ENCODE measurements at regions not wholly inside any gene's neighbourhood (a gene's known extent, or its start where the extent isn't known, plus 50 kb on each side); places are given as distances from the start of the nearest gene placed in this dataset.

- Histone ChIP-seq H2AFZ (ENCODE audit: low read depth, low read length) (no peak overlapping the region), H3K9ac (replicated peaks; ENCODE audit: extremely low read depth, insufficient read depth, low read length) (no peak overlapping the region), H3K27ac (ENCODE audit: insufficient read depth, low read depth, low read length) (no peak overlapping the region), H3K79me2 (ENCODE audit: control insufficient read depth, insufficient read depth, low read length) (no peaks in the 10 kb centered on the region), H3K4me3 (replicated peaks in 1 of 3; ENCODE audit: insufficient read depth in 1 of 3, low read depth in 1 of 3, low read length in 3 of 3) (no peak overlapping the region), H3K9me3 (replicated peaks; ENCODE audit: control insufficient read depth, insufficient read depth, low read length) (no peaks in the 10 kb centered on the region), H3K36me3 (ENCODE audit: control insufficient read depth in 2 of 2, extremely low read depth in 1 of 2, insufficient read depth in 2 of 2, low read length in 2 of 2) (no peaks in the 10 kb centered on the region), H3K4me1 (ENCODE audit: control insufficient read depth, extremely low read depth, insufficient read depth, low read length) (no peaks in the 10 kb centered on the region), H3K9me1 (replicated peaks; ENCODE audit: control insufficient read depth, extremely low read depth, insufficient read depth, low read length) (no peaks in the 10 kb centered on the region), H4K20me1 (replicated peaks; ENCODE audit: control insufficient read depth, extremely low read depth, insufficient read depth, low read length) (no peaks in the 10 kb centered on the region), H3K27me3 (ENCODE audit: control insufficient read depth in 2 of 2, insufficient read depth in 2 of 2, low read length in 2 of 2) (no peaks in the 10 kb centered on the region), H3K4me2 (ENCODE audit: insufficient read depth, low read length) (no peak overlapping the region)
- TF ChIP-seq EZH2 (IDR thresholded peaks at IDR 0.05; ENCODE audit: borderline replicate concordance, low read depth, low read length, severe bottlenecking) (no peak), POLR2A (IDR thresholded peaks at IDR 0.05; ENCODE audit: low read depth, low read length) (no peak), JUN (IDR thresholded peaks at IDR 0.05; ENCODE audit: borderline replicate concordance, insufficient read depth, insufficient read length, low read depth) (no peak), MYC (IDR thresholded peaks at IDR 0.05; ENCODE audit: low read depth, low read length) (no peak), GATA2 (IDR thresholded peaks at IDR 0.05; ENCODE audit: insufficient read depth, insufficient read length, low read depth, low read length) (no peak), POLR2AphosphoS5 (IDR thresholded peaks at IDR 0.05; ENCODE audit: insufficient read depth, low read depth, low read length) (no peak), FOS (IDR thresholded peaks at IDR 0.05; ENCODE audit: borderline replicate concordance, insufficient read depth, low read length) (no peak), MAX (IDR thresholded peaks at IDR 0.05; ENCODE audit: insufficient read depth, insufficient read length) (no peak)
- TF ChIP-seq, protein P1, sequence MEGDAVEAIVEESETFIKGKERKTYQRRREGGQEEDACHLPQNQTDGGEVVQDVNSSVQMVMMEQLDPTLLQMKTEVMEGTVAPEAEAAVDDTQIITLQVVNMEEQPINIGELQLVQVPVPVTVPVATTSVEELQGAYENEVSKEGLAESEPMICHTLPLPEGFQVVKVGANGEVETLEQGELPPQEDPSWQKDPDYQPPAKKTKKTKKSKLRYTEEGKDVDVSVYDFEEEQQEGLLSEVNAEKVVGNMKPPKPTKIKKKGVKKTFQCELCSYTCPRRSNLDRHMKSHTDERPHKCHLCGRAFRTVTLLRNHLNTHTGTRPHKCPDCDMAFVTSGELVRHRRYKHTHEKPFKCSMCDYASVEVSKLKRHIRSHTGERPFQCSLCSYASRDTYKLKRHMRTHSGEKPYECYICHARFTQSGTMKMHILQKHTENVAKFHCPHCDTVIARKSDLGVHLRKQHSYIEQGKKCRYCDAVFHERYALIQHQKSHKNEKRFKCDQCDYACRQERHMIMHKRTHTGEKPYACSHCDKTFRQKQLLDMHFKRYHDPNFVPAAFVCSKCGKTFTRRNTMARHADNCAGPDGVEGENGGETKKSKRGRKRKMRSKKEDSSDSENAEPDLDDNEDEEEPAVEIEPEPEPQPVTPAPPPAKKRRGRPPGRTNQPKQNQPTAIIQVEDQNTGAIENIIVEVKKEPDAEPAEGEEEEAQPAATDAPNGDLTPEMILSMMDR (IDR thresholded peaks at IDR 0.05; ENCODE audit: extremely low read depth in 1 of 2, insufficient read depth in 1 of 2, low read depth in 1 of 2, low read length in 2 of 2), result no peak
- ChIA-PET POLR2A (no interaction called here), CTCF (interaction anchor here (1.4 to 1.8 kb wide), 2 partner anchors 10 to 14 kb away, joined by 5 to 8 read pairs; no protein-coding TSS in a partner anchor)
- dilution Hi-C loops (cut with MboI; ENCODE audit: extremely low pct_ligation_motif_present, low sequenced_read_pairs) (no loop called here), intact Hi-C loops (cut with micrococcal nuclease) (no loop called here)
- no peak for DNase-seq (ENCODE audit: low read depth, low spot score)
- BruUV-seq (replicated peaks), result no TSS peak
- FAIRE-seq, result no peak
Observed at GRCh38 chr14:55746558-55746957, 166.6 kb downstream of the KTN1 start.
